HepG2 (cell line): ENCODE measurements at regions not wholly inside any gene's neighbourhood (a gene's known extent, or its start where the extent isn't known, plus 50 kb on each side); places are given as distances from the start of the nearest gene placed in this dataset.

Source experiments
- ATAC-seq: fragments of 200-7000 bp; cut with Tn5 transposase; 3 replicates; pipeline ENCODE4 v1.9.1; 2020; ENCODE audit warnings: mild to moderate bottlenecking, moderate library complexity
- BruUV-seq: library from RNA; stranded (reverse); fragments of 400-500 nt; replicated peaks from 2 replicates; lab custom pipeline; 2021; lab: Mats Ljungman, UMichigan
- CTCF ChIA-PET: fragments of 300-600 bp; formaldehyde crosslinking; extraction: SDS; loops from one replicate; lab custom pipeline; 2021; ENCODE audit warnings: low total read pairs, inconsistent platforms, low intra/inter-chr PET ratio; lab: Yijun Ruan, JAX
- POLR2A ChIA-PET: fragments of 350-600 bp; sonication (Branson Sonifier 250); formaldehyde crosslinking; loops from one replicate; lab custom pipeline; 2020; ENCODE audit warnings: antibody characterized with exemption, inconsistent platforms; lab: Yijun Ruan, JAX
- DNase-seq: peaks from one replicate; pipeline ENCODE4 v3.0.0-alpha.2; 2015; ENCODE audit warnings: low spot score
- FAIRE-seq: peaks from 3 replicates; lab custom pipeline; 2011; peaks lifted over from hg19 to GRCh38; lab: Jason Lieb, UNC
- H2AFZ ChIP-seq: one replicate; pipeline ENCODE4 v1.6.1; 2011; ENCODE audit warnings: low read length, inconsistent platforms
- H3K27ac ChIP-seq: fragments of 300-600 bp; 3 replicates; pipeline ENCODE4 v1.8.0; 2011; ENCODE audit warnings: mixed run types, mild to moderate bottlenecking, mixed read lengths, low read length, inconsistent platforms; ENCODE audit not compliant: insufficient read depth; ENCODE audit errors: extremely low read length
- H3K27me3 ChIP-seq, 2 experiments: fragments of 200-600 bp in 1 of 2; 2 replicates in 1 of 2; 3 replicates in 1 of 2; pipeline versions ENCODE4 v1.6.0 to v1.8.0; 2011; ENCODE audit warnings: low read length in 2 of 2, mild to moderate bottlenecking in 2 of 2, moderate library complexity in 2 of 2, inconsistent platforms in 1 of 2; ENCODE audit not compliant: insufficient read depth in 2 of 2, control insufficient read depth in 1 of 2
- H3K36me3 ChIP-seq, 2 experiments: fragments of 200-600 bp in 1 of 2; replicated peaks in 1 of 2; 2 replicates in 1 of 2; 3 replicates in 1 of 2; pipeline versions ENCODE4 v1.5.1 to v1.8.0; 2011; ENCODE audit warnings: low read length in 2 of 2, inconsistent platforms in 1 of 2; ENCODE audit not compliant: insufficient read depth in 2 of 2, control insufficient read depth in 1 of 2
- H3K4me1 ChIP-seq: 2 replicates; pipeline ENCODE4 v1.5.1; 2012; ENCODE audit warnings: low read length, inconsistent platforms; ENCODE audit not compliant: insufficient read depth
- H3K4me2 ChIP-seq: 2 replicates; pipeline ENCODE4 v1.6.0; 2011; ENCODE audit warnings: low read depth, low read length, inconsistent platforms
- H3K4me3 ChIP-seq, 3 experiments: fragments of 200-600 bp in 1 of 3; sonication (generic), shearing (Covaris generic) in 1 of 3; replicated peaks in 1 of 3; 2 replicates each; pipeline ENCODE4 v1.5.1; 2011 to 2016; ENCODE audit warnings: low read length in 3 of 3, inconsistent platforms in 2 of 3, low read depth in 2 of 3, mild to moderate bottlenecking in 2 of 3, control low read depth in 1 of 3, mixed read lengths in 1 of 3; ENCODE audit not compliant: insufficient read depth in 1 of 3
- H3K79me2 ChIP-seq: one replicate; pipeline ENCODE4 v1.6.1; 2011; ENCODE audit warnings: low read length, inconsistent platforms; ENCODE audit not compliant: insufficient read depth
- H3K9ac ChIP-seq: 2 replicates; pipeline ENCODE4 v1.6.0; 2011; ENCODE audit warnings: mild to moderate bottlenecking, low read depth, low read length, inconsistent platforms; ENCODE audit not compliant: insufficient read depth
- H3K9me3 ChIP-seq: 2 replicates; pipeline ENCODE4 v1.5.1; 2012; ENCODE audit warnings: mild to moderate bottlenecking, low read length
- H4K20me1 ChIP-seq: 2 replicates; pipeline ENCODE4 v1.6.0; 2011; ENCODE audit warnings: inconsistent platforms, mild to moderate bottlenecking, low read length, moderate library complexity; ENCODE audit not compliant: insufficient read depth
- CC2D1A ChIP-seq: sonication (generic); formaldehyde crosslinking; IDR thresholded peaks from 2 replicates; pipeline ENCODE4 v1.8.1; 2023; ENCODE audit warnings: mild to moderate bottlenecking, missing genetic modification reagents
- EEA1 ChIP-seq: sonication (generic); formaldehyde crosslinking; IDR thresholded peaks from 2 replicates; pipeline ENCODE4 v1.5.1; 2020; ENCODE audit warnings: mild to moderate bottlenecking, missing genetic modification reagents, borderline replicate concordance
- GABPA ChIP-seq, 2 experiments: IDR thresholded peaks; 2 replicates each; pipeline ENCODE4 v1.6.1; 2011 to 2016; ENCODE audit warnings: low read depth in 2 of 2, low read length in 1 of 2, missing biosample characterization in 1 of 2, missing genetic modification characterization in 1 of 2
- GTF2F1 ChIP-seq: fragments of 150-350 bp; IDR thresholded peaks from 2 replicates; pipeline ENCODE4 v1.6.1; 2014; ENCODE audit warnings: low read length
- IKZF5 ChIP-seq: IDR thresholded peaks from 2 replicates; pipeline ENCODE4 v1.6.1; 2018; ENCODE audit warnings: missing genetic modification reagents, mild to moderate bottlenecking, missing compliant biosample characterization
- PREB ChIP-seq: sonication (generic); formaldehyde crosslinking; IDR thresholded peaks from 2 replicates; pipeline ENCODE4 v1.4.0; 2020; ENCODE audit warnings: missing genetic modification reagents
- RAD51 ChIP-seq: fragments of 450-650 bp; IDR thresholded peaks from 2 replicates; pipeline ENCODE4 v1.6.1; 2016; ENCODE audit warnings: borderline replicate concordance
- SATB2 ChIP-seq: sonication (generic); formaldehyde crosslinking; IDR thresholded peaks from 2 replicates; pipeline ENCODE4 v1.5.0; 2020; ENCODE audit warnings: missing genetic modification reagents
- SOX5 ChIP-seq: IDR thresholded peaks from 2 replicates; pipeline ENCODE4 v1.6.1; 2016; ENCODE audit warnings: borderline replicate concordance
- ZBTB7A ChIP-seq: sonication (generic); formaldehyde crosslinking; IDR thresholded peaks from 2 replicates; pipeline ENCODE4 v1.8.0; 2022; ENCODE audit warnings: mild to moderate bottlenecking, missing genetic modification reagents
- ZKSCAN8 ChIP-seq: IDR thresholded peaks from 2 replicates; pipeline ENCODE4 v1.6.1; 2016; ENCODE audit warnings: borderline replicate concordance, missing genetic modification reagents, missing compliant biosample characterization
- ZNF12 ChIP-seq: sonication (generic); formaldehyde crosslinking; IDR thresholded peaks from 2 replicates; pipeline ENCODE4 v1.5.0; 2020; ENCODE audit warnings: missing genetic modification reagents
- ZNF510 ChIP-seq: sonication (generic); formaldehyde crosslinking; IDR thresholded peaks from 2 replicates; pipeline ENCODE4 v1.4.0; 2020; ENCODE audit warnings: low read depth, mild to moderate bottlenecking, missing genetic modification reagents
- ZNF549 ChIP-seq: sonication (generic); formaldehyde crosslinking; IDR thresholded peaks from 2 replicates; pipeline ENCODE4 v1.5.0; 2020; ENCODE audit warnings: missing genetic modification reagents
- ZNF720 ChIP-seq: sonication (generic); formaldehyde crosslinking; IDR thresholded peaks from 2 replicates; pipeline ENCODE4 v1.4.0; 2020; ENCODE audit warnings: missing genetic modification reagents
- ZNF780A ChIP-seq: sonication (generic); formaldehyde crosslinking; IDR thresholded peaks from 2 replicates; pipeline ENCODE4 v1.8.0; 2022; ENCODE audit warnings: mild to moderate bottlenecking, missing genetic modification reagents, moderate library complexity
- ZSCAN25 ChIP-seq: sonication (generic); formaldehyde crosslinking; IDR thresholded peaks from 2 replicates; pipeline ENCODE4 v1.8.0; 2022; ENCODE audit warnings: mild to moderate bottlenecking, missing genetic modification reagents
- WGBS: methylation state at CpG from one replicate; pipeline ENCODE4 v1.1.6; 2017; ENCODE audit warnings: low lambda C conversion rate; 5-methylcytosine and 5-hydroxymethylcytosine counted together
- in situ Hi-C: cut with HindIII; loops from 2 replicates; pipeline ENCODE4 v1.10.0; 2017; ENCODE audit warnings: low pct_unique_long_range_greater_than_20kb; ENCODE audit not compliant: extremely low pct_ligation_motif_present
- intact Hi-C: fragments of 100-400 bp; cut with micrococcal nuclease; formaldehyde crosslinking; loops from one replicate; pipeline ENCODE4 v1.10.0; 2022; ENCODE audit not compliant: unreplicated experiment
- TF ChIP-seq, protein P1 (sequence below): sonication (generic); formaldehyde crosslinking; IDR thresholded peaks from 2 replicates; pipeline ENCODE4 v1.8.0; 2022; ENCODE audit warnings: mild to moderate bottlenecking, missing genetic modification reagents, moderate library complexity
- TF ChIP-seq, protein P2 (sequence below): sonication (generic); formaldehyde crosslinking; conservative IDR thresholded peaks from 2 replicates; pipeline ENCODE4 v1.8.1; 2023; ENCODE audit warnings: missing genetic modification reagents
- TF ChIP-seq, protein P3 (sequence below): sonication (generic); formaldehyde crosslinking; IDR thresholded peaks from 2 replicates; pipeline ENCODE4 v1.4.0; 2020; ENCODE audit warnings: mild to moderate bottlenecking, missing genetic modification reagents

- FAIRE-seq = no peak
- 0% methylated on average over 2 of the region's 2 CpGs for WGBS
- Histone ChIP-seq H3K9ac (no peak overlapping the region), H3K9me3 (peaks cover 27% of the 10 kb centered on the region), H3K36me3 (no peaks in the 10 kb centered on the region), H3K4me1 (no peaks in the 10 kb centered on the region), H3K79me2 (no peaks in the 10 kb centered on the region), H3K4me3 (no peak overlapping the region), H3K27me3 (no peaks in the 10 kb centered on the region), H2AFZ (no peak overlapping the region), H4K20me1 (no peaks in the 10 kb centered on the region), H3K27ac (no peak overlapping the region), H3K4me2 (no peak overlapping the region)
- intact Hi-C loops (no loop called here), in situ Hi-C loops (no loop called here)
- ChIA-PET CTCF (no interaction called here), POLR2A (no interaction called here)
- DNase-seq = no peak
- no peak for ATAC-seq
- BruUV-seq = no TSS peak
- TF ChIP-seq ZNF780A (CRISPR knock-in tag) (no peak), RAD51 (no peak), ZKSCAN8 (CRISPR knock-in tag) (no peak), ZNF12 (no peak), SATB2 (CRISPR knock-in tag) (no peak), SOX5 (CRISPR knock-in tag) (no peak), IKZF5 (CRISPR knock-in tag) (no peak), EEA1 (CRISPR knock-in tag) (no peak), ZSCAN25 (no peak), ZNF549 (CRISPR knock-in tag) (no peak), ZBTB7A (CRISPR knock-in tag) (no peak), GTF2F1 (no peak), ZNF720 (CRISPR knock-in tag) (no peak), ZNF510 (CRISPR knock-in tag) (no peak), CC2D1A (CRISPR knock-in tag) (no peak), PREB (CRISPR knock-in tag) (no peak), GABPA (IDR thresholded peaks at IDR 0.05; ENCODE audit: low read depth, low read length) (no peak), GABPA (CRISPR knock-in tag; IDR thresholded peaks at IDR 0.05; ENCODE audit: low read depth) (no peak)
- TF ChIP-seq, protein P1, sequence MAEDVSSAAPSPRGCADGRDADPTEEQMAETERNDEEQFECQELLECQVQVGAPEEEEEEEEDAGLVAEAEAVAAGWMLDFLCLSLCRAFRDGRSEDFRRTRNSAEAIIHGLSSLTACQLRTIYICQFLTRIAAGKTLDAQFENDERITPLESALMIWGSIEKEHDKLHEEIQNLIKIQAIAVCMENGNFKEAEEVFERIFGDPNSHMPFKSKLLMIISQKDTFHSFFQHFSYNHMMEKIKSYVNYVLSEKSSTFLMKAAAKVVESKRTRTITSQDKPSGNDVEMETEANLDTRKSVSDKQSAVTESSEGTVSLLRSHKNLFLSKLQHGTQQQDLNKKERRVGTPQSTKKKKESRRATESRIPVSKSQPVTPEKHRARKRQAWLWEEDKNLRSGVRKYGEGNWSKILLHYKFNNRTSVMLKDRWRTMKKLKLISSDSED (CRISPR knock-in tag) = no peak
- TF ChIP-seq, protein P2, sequence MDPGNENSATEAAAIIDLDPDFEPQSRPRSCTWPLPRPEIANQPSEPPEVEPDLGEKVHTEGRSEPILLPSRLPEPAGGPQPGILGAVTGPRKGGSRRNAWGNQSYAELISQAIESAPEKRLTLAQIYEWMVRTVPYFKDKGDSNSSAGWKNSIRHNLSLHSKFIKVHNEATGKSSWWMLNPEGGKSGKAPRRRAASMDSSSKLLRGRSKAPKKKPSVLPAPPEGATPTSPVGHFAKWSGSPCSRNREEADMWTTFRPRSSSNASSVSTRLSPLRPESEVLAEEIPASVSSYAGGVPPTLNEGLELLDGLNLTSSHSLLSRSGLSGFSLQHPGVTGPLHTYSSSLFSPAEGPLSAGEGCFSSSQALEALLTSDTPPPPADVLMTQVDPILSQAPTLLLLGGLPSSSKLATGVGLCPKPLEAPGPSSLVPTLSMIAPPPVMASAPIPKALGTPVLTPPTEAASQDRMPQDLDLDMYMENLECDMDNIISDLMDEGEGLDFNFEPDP = no peak
- TF ChIP-seq, protein P3, sequence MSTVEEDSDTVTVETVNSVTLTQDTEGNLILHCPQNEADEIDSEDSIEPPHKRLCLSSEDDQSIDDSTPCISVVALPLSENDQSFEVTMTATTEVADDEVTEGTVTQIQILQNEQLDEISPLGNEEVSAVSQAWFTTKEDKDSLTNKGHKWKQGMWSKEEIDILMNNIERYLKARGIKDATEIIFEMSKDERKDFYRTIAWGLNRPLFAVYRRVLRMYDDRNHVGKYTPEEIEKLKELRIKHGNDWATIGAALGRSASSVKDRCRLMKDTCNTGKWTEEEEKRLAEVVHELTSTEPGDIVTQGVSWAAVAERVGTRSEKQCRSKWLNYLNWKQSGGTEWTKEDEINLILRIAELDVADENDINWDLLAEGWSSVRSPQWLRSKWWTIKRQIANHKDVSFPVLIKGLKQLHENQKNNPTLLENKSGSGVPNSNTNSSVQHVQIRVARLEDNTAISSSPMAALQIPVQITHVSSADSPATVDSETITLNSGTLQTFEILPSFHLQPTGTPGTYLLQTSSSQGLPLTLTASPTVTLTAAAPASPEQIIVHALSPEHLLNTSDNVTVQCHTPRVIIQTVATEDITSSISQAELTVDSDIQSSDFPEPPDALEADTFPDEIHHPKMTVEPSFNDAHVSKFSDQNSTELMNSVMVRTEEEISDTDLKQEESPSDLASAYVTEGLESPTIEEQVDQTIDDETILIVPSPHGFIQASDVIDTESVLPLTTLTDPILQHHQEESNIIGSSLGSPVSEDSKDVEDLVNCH (CRISPR knock-in tag) = no peak
Measured at GRCh38 chr1:209160230-209160629, 423.3 kb upstream of the CAMK1G start.
